WTC11 (cell line): ENCODE measurements at regions not wholly inside any gene's neighbourhood (a gene's known extent, or its start where the extent isn't known, plus 50 kb on each side); places are given as distances from the start of the nearest gene placed in this dataset.

ENCODE experiments used
- ATAC-seq: fragments of 200-7000 bp; cut with Tn5 transposase; 2 replicates; pipeline ENCODE4 v1.10.0; 2021; ENCODE audit warnings: mild to moderate bottlenecking, moderate library complexity
- CTCF ChIA-PET: fragments of 300-600 bp; sonication (Branson Sonifier 250); formaldehyde crosslinking; loops from one replicate; lab custom pipeline; 2021; ENCODE audit warnings: antibody characterized with exemption; lab: Charles Lee
- POLR2A ChIA-PET: fragments of 350-600 bp; sonication (Branson Sonifier 250); formaldehyde crosslinking; loops from one replicate; lab custom pipeline; 2021; ENCODE audit warnings: antibody characterized with exemption; lab: Charles Lee
- DNase-seq: peaks from one replicate; pipeline ENCODE4 v3.0.0; 2021; ENCODE audit warnings: low spot score
- H3K27ac Mint-ChIP-seq: 2 replicates; pipeline ENCODE4 v1.8.0; 2021; ENCODE audit warnings: mixed read lengths
- H3K27me3 Mint-ChIP-seq: 2 replicates; pipeline ENCODE4 v1.8.0; 2021; ENCODE audit warnings: low read depth, mild to moderate bottlenecking, moderate library complexity, mixed read lengths
- H3K36me3 Mint-ChIP-seq: 2 replicates; pipeline ENCODE4 v1.8.0; 2021; ENCODE audit warnings: mixed read lengths
- H3K4me1 Mint-ChIP-seq: 2 replicates; pipeline ENCODE4 v1.8.0; 2022; ENCODE audit warnings: mixed read lengths
- H3K4me3 Mint-ChIP-seq: 2 replicates; pipeline ENCODE4 v1.8.0; 2021; ENCODE audit warnings: mild to moderate bottlenecking, moderate library complexity, mixed read lengths
- H3K9me3 Mint-ChIP-seq: 2 replicates; pipeline ENCODE4 v1.8.0; 2021; ENCODE audit warnings: mixed read lengths
- CREM ChIP-seq: sonication (generic); formaldehyde crosslinking; IDR thresholded peaks from 2 replicates; pipeline ENCODE4 v1.8.1; 2022; ENCODE audit warnings: mild to moderate bottlenecking, missing genetic modification reagents, moderate library complexity
- FOXJ3 ChIP-seq: sonication (generic); formaldehyde crosslinking; IDR thresholded peaks from 2 replicates; pipeline ENCODE4 v1.9.0; 2021; ENCODE audit warnings: missing genetic modification reagents, mild to moderate bottlenecking, borderline replicate concordance
- FOXK1 ChIP-seq: sonication (generic); formaldehyde crosslinking; IDR thresholded peaks from 2 replicates; pipeline ENCODE4 v1.8.0; 2022; ENCODE audit warnings: mild to moderate bottlenecking, moderate library complexity, missing genetic modification reagents
- MYBL2 ChIP-seq: sonication (generic); formaldehyde crosslinking; IDR thresholded peaks from 2 replicates; pipeline ENCODE4 v1.8.1; 2023; ENCODE audit warnings: mild to moderate bottlenecking, moderate library complexity, missing genetic modification reagents
- NFE2L1 ChIP-seq: sonication (generic); formaldehyde crosslinking; IDR thresholded peaks from 2 replicates; pipeline ENCODE4 v1.8.1; 2023; ENCODE audit warnings: missing genetic modification reagents
- NR3C1 ChIP-seq: sonication (generic); formaldehyde crosslinking; conservative IDR thresholded peaks from 2 replicates; pipeline ENCODE4 v1.8.1; 2023; ENCODE audit warnings: low read depth, mild to moderate bottlenecking, missing genetic modification reagents
- RELA ChIP-seq: sonication (generic); formaldehyde crosslinking; IDR thresholded peaks from 2 replicates; pipeline ENCODE4 v1.8.1; 2022; ENCODE audit warnings: missing genetic modification reagents, mild to moderate bottlenecking, borderline replicate concordance
- SP1 ChIP-seq: sonication (generic); formaldehyde crosslinking; conservative IDR thresholded peaks from 2 replicates; pipeline ENCODE4 v1.8.1; 2022; ENCODE audit warnings: missing genetic modification reagents
- TEAD1 ChIP-seq: sonication (generic); formaldehyde crosslinking; IDR thresholded peaks from 2 replicates; pipeline ENCODE4 v1.8.0; 2022; ENCODE audit warnings: mild to moderate bottlenecking, missing genetic modification reagents
- TEAD4 ChIP-seq: sonication (generic); formaldehyde crosslinking; IDR thresholded peaks from 2 replicates; pipeline ENCODE4 v1.8.0; 2022; ENCODE audit warnings: mild to moderate bottlenecking, missing genetic modification reagents
- ZNF317 ChIP-seq: sonication (generic); formaldehyde crosslinking; IDR thresholded peaks from 2 replicates; pipeline ENCODE4 v1.8.1; 2023; ENCODE audit warnings: low read depth, mild to moderate bottlenecking, moderate library complexity, missing genetic modification reagents, borderline replicate concordance
- TF ChIP-seq, protein P1 (sequence below): fragments of 250-450 bp; sonication (Bioruptor Pico); IDR thresholded peaks from 2 replicates; pipeline ENCODE4 v2.1.2; 2022; ENCODE audit warnings: mild to moderate bottlenecking, moderate library complexity
- TF ChIP-seq, protein P2 (sequence below): fragments of 250-450 bp; sonication (Bioruptor Pico); IDR thresholded peaks from 2 replicates; pipeline ENCODE4 v1.8.0; 2021; ENCODE audit warnings: mild to moderate bottlenecking
- TF ChIP-seq, protein P3 (sequence below): sonication (generic); formaldehyde crosslinking; IDR thresholded peaks from 2 replicates; pipeline ENCODE4 v1.8.1; 2023; ENCODE audit warnings: mild to moderate bottlenecking, moderate library complexity, missing genetic modification reagents
- TF ChIP-seq, protein P4 (sequence below): sonication (generic); formaldehyde crosslinking; IDR thresholded peaks from 2 replicates; pipeline ENCODE4 v1.8.1; 2023; ENCODE audit warnings: mild to moderate bottlenecking, missing genetic modification reagents
- TF ChIP-seq, protein P5 (sequence below): sonication (generic); formaldehyde crosslinking; IDR thresholded peaks from 2 replicates; pipeline ENCODE4 v1.8.1; 2022; ENCODE audit warnings: mild to moderate bottlenecking, moderate library complexity, missing genetic modification reagents
- TF ChIP-seq, protein P6 (sequence below): fragments of 250-450 bp; sonication (Bioruptor Pico); IDR thresholded peaks from 2 replicates; pipeline ENCODE4 v1.9.0; 2021; ENCODE audit warnings: mild to moderate bottlenecking
- TF ChIP-seq, protein P7 (sequence below): sonication (generic); formaldehyde crosslinking; IDR thresholded peaks from 2 replicates; pipeline ENCODE4 v1.8.0; 2022; ENCODE audit warnings: mild to moderate bottlenecking, missing genetic modification reagents
- TF ChIP-seq, protein P8 (sequence below): fragments of 250-450 bp; sonication (Bioruptor Pico); IDR thresholded peaks from 2 replicates; pipeline ENCODE4 v1.9.0; 2021; ENCODE audit warnings: mild to moderate bottlenecking

DNA sequence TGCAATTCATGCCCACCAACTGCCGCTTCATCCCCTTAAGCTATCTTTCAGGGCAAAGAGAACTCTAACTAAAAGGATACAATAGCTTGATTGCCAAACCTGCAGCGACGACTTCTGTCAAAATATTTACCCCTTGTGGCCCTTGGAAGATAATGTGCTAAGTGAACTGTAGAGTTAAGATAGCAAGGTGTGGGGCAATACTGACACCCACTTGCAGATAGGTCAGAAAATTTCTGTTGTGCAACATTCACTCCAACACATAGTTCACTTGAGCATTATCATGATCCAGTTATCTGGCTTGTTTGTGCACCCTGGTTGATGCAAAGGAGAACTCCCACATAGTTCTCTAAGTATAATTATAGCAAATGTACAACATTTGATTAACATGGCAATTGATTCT, 55.6 kb downstream of the RHOXF2B start:
- POLR2A ChIA-PET: no interaction called here

DNA sequence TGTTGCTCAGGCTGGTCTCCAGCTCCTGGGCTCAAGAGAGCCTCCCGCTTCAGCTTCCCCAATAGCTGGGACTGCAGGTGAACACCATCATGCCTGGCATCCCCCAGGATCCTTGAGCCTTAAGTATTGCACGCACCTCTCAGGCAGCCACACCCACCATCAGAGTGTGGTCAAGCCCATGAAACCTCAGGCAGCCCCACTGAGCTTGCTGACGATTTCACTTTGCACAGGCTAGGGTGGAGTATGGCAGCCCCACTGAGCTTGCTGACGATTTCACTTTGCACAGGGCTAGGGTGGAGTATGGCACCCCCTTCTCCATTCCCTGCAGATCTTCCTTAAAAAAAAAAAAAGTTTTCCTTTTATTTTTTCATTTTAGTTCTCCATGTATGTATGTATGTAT, 57.2 kb downstream of the RHOXF2B start:
- Mint-ChIP-seq H3K27me3 (peaks cover 53% of the 10 kb centered on the region), H3K27ac (no peak overlapping the region), H3K36me3 (no peaks in the 10 kb centered on the region), H3K4me3 (no peak overlapping the region), H3K4me1 (peaks cover 6% of the 10 kb centered on the region), H3K9me3 (peaks cover 3% of the 10 kb centered on the region; the same call in 1 of the 2 replicates)
- ATAC-seq: no peak
- CTCF ChIA-PET: no interaction called here
- POLR2A ChIA-PET: no interaction called here
- no peak for DNase-seq
- TF ChIP-seq ZNF317 (CRISPR knock-in tag) (no peak), SP1 (CRISPR knock-in tag) (no peak), RELA (no peak), NFE2L1 (no peak), FOXK1 (CRISPR knock-in tag) (no peak)
- TF ChIP-seq, protein P1, sequence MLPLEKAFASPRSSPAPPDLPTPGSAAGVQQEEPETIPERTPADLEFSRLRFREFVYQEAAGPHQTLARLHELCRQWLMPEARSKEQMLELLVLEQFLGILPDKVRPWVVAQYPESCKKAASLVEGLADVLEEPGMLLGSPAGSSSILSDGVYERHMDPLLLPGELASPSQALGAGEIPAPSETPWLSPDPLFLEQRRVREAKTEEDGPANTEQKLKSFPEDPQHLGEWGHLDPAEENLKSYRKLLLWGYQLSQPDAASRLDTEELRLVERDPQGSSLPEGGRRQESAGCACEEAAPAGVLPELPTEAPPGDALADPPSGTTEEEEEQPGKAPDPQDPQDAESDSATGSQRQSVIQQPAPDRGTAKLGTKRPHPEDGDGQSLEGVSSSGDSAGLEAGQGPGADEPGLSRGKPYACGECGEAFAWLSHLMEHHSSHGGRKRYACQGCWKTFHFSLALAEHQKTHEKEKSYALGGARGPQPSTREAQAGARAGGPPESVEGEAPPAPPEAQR (CRISPR knock-in tag): no peak
- TF ChIP-seq, protein P2, sequence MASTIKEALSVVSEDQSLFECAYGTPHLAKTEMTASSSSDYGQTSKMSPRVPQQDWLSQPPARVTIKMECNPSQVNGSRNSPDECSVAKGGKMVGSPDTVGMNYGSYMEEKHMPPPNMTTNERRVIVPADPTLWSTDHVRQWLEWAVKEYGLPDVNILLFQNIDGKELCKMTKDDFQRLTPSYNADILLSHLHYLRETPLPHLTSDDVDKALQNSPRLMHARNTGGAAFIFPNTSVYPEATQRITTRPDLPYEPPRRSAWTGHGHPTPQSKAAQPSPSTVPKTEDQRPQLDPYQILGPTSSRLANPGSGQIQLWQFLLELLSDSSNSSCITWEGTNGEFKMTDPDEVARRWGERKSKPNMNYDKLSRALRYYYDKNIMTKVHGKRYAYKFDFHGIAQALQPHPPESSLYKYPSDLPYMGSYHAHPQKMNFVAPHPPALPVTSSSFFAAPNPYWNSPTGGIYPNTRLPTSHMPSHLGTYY (CRISPR knock-in tag): no peak
- TF ChIP-seq, protein P3, sequence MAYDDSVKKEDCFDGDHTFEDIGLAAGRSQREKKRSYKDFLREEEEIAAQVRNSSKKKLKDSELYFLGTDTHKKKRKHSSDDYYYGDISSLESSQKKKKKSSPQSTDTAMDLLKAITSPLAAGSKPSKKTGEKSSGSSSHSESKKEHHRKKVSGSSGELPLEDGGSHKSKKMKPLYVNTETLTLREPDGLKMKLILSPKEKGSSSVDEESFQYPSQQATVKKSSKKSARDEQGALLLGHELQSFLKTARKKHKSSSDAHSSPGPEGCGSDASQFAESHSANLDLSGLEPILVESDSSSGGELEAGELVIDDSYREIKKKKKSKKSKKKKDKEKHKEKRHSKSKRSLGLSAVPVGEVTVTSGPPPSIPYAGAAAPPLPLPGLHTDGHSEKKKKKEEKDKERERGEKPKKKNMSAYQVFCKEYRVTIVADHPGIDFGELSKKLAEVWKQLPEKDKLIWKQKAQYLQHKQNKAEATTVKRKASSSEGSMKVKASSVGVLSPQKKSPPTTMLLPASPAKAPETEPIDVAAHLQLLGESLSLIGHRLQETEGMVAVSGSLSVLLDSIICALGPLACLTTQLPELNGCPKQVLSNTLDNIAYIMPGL (CRISPR knock-in tag): no peak
- TF ChIP-seq, protein P4, sequence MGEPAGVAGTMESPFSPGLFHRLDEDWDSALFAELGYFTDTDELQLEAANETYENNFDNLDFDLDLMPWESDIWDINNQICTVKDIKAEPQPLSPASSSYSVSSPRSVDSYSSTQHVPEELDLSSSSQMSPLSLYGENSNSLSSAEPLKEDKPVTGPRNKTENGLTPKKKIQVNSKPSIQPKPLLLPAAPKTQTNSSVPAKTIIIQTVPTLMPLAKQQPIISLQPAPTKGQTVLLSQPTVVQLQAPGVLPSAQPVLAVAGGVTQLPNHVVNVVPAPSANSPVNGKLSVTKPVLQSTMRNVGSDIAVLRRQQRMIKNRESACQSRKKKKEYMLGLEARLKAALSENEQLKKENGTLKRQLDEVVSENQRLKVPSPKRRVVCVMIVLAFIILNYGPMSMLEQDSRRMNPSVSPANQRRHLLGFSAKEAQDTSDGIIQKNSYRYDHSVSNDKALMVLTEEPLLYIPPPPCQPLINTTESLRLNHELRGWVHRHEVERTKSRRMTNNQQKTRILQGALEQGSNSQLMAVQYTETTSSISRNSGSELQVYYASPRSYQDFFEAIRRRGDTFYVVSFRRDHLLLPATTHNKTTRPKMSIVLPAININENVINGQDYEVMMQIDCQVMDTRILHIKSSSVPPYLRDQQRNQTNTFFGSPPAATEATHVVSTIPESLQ (CRISPR knock-in tag): no peak

More for the DNA sequence above, 55.6 kb downstream of the RHOXF2B start:
- Mint-ChIP-seq H3K27ac (no peak overlapping the region), H3K9me3 (peaks cover 8% of the 10 kb centered on the region), H3K27me3 (peaks cover 36% of the 10 kb centered on the region), H3K36me3 (no peaks in the 10 kb centered on the region), H3K4me3 (no peak overlapping the region), H3K4me1 (no peaks in the 10 kb centered on the region)
- ATAC-seq (no peak), DNase-seq (no peak)
- TF ChIP-seq, protein P5, sequence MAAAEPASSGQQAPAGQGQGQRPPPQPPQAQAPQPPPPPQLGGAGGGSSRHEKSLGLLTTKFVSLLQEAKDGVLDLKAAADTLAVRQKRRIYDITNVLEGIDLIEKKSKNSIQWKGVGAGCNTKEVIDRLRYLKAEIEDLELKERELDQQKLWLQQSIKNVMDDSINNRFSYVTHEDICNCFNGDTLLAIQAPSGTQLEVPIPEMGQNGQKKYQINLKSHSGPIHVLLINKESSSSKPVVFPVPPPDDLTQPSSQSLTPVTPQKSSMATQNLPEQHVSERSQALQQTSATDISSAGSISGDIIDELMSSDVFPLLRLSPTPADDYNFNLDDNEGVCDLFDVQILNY: no peak
- no peak for TF ChIP-seq NR3C1 (CRISPR knock-in tag)
- TF ChIP-seq, protein P6, sequence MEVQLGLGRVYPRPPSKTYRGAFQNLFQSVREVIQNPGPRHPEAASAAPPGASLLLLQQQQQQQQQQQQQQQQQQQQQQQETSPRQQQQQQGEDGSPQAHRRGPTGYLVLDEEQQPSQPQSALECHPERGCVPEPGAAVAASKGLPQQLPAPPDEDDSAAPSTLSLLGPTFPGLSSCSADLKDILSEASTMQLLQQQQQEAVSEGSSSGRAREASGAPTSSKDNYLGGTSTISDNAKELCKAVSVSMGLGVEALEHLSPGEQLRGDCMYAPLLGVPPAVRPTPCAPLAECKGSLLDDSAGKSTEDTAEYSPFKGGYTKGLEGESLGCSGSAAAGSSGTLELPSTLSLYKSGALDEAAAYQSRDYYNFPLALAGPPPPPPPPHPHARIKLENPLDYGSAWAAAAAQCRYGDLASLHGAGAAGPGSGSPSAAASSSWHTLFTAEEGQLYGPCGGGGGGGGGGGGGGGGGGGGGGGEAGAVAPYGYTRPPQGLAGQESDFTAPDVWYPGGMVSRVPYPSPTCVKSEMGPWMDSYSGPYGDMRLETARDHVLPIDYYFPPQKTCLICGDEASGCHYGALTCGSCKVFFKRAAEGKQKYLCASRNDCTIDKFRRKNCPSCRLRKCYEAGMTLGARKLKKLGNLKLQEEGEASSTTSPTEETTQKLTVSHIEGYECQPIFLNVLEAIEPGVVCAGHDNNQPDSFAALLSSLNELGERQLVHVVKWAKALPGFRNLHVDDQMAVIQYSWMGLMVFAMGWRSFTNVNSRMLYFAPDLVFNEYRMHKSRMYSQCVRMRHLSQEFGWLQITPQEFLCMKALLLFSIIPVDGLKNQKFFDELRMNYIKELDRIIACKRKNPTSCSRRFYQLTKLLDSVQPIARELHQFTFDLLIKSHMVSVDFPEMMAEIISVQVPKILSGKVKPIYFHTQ: no peak
- TF ChIP-seq TEAD1: no peak
- no peak for TF ChIP-seq MYBL2 (CRISPR knock-in tag)
- TF ChIP-seq, protein P7, sequence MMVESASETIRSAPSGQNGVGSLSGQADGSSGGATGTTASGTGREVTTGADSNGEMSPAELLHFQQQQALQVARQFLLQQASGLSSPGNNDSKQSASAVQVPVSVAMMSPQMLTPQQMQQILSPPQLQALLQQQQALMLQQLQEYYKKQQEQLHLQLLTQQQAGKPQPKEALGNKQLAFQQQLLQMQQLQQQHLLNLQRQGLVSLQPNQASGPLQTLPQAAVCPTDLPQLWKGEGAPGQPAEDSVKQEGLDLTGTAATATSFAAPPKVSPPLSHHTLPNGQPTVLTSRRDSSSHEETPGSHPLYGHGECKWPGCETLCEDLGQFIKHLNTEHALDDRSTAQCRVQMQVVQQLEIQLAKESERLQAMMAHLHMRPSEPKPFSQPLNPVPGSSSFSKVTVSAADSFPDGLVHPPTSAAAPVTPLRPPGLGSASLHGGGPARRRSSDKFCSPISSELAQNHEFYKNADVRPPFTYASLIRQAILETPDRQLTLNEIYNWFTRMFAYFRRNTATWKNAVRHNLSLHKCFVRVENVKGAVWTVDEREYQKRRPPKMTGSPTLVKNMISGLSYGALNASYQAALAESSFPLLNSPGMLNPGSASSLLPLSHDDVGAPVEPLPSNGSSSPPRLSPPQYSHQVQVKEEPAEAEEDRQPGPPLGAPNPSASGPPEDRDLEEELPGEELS (CRISPR knock-in tag): no peak
- no peak for TF ChIP-seq FOXJ3
- TF ChIP-seq, protein P8, sequence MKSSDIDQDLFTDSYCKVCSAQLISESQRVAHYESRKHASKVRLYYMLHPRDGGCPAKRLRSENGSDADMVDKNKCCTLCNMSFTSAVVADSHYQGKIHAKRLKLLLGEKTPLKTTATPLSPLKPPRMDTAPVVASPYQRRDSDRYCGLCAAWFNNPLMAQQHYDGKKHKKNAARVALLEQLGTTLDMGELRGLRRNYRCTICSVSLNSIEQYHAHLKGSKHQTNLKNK (CRISPR knock-in tag): no peak
- TF ChIP-seq CREM (CRISPR knock-in tag): no peak
- TF ChIP-seq TEAD4 (CRISPR knock-in tag): no peak
- CTCF ChIA-PET: interaction anchor here (0.9 kb wide), 1 partner anchor 289 kb away, joined by 3 read pairs; the partner anchor contains the start of gene TMEM255A
